WTC11 (cell line): ENCODE measurements at regions not wholly inside any gene's neighbourhood (a gene's known extent, or its start where the extent isn't known, plus 50 kb on each side); places are given as distances from the start of the nearest gene placed in this dataset.

ENCODE experiments used
- ATAC-seq: fragments of 200-7000 bp; cut with Tn5 transposase; 2 replicates; pipeline ENCODE4 v1.10.0; 2021; ENCODE audit warnings: mild to moderate bottlenecking, moderate library complexity
- CTCF ChIA-PET: fragments of 300-600 bp; sonication (Branson Sonifier 250); formaldehyde crosslinking; loops from one replicate; lab custom pipeline; 2021; ENCODE audit warnings: antibody characterized with exemption; lab: Charles Lee
- POLR2A ChIA-PET: fragments of 350-600 bp; sonication (Branson Sonifier 250); formaldehyde crosslinking; loops from one replicate; lab custom pipeline; 2021; ENCODE audit warnings: antibody characterized with exemption; lab: Charles Lee
- DNase-seq: peaks from one replicate; pipeline ENCODE4 v3.0.0; 2021; ENCODE audit warnings: low spot score
- H3K27ac Mint-ChIP-seq: 2 replicates; pipeline ENCODE4 v1.8.0; 2021; ENCODE audit warnings: mixed read lengths
- H3K27me3 Mint-ChIP-seq: 2 replicates; pipeline ENCODE4 v1.8.0; 2021; ENCODE audit warnings: low read depth, mild to moderate bottlenecking, moderate library complexity, mixed read lengths
- H3K36me3 Mint-ChIP-seq: 2 replicates; pipeline ENCODE4 v1.8.0; 2021; ENCODE audit warnings: mixed read lengths
- H3K4me1 Mint-ChIP-seq: 2 replicates; pipeline ENCODE4 v1.8.0; 2022; ENCODE audit warnings: mixed read lengths
- H3K4me3 Mint-ChIP-seq: 2 replicates; pipeline ENCODE4 v1.8.0; 2021; ENCODE audit warnings: mild to moderate bottlenecking, moderate library complexity, mixed read lengths
- H3K9me3 Mint-ChIP-seq: 2 replicates; pipeline ENCODE4 v1.8.0; 2021; ENCODE audit warnings: mixed read lengths
- AFF4 ChIP-seq: sonication (generic); formaldehyde crosslinking; IDR thresholded peaks from 2 replicates; pipeline ENCODE4 v1.8.1; 2023; ENCODE audit warnings: mild to moderate bottlenecking, missing genetic modification reagents, borderline replicate concordance
- ATF2 ChIP-seq: sonication (generic); formaldehyde crosslinking; IDR thresholded peaks from 2 replicates; pipeline ENCODE4 v1.8.1; 2022; ENCODE audit warnings: low read depth, missing genetic modification reagents, borderline replicate concordance
- ATF3 ChIP-seq: sonication (generic); formaldehyde crosslinking; conservative IDR thresholded peaks from 2 replicates; pipeline ENCODE4 v1.8.1; 2022; ENCODE audit warnings: mild to moderate bottlenecking, missing genetic modification reagents
- ATF6 ChIP-seq: sonication (generic); formaldehyde crosslinking; IDR thresholded peaks from 2 replicates; pipeline ENCODE4 v1.8.1; 2023; ENCODE audit warnings: mild to moderate bottlenecking, missing genetic modification reagents
- ESRRA ChIP-seq: sonication (generic); formaldehyde crosslinking; IDR thresholded peaks from 2 replicates; pipeline ENCODE4 v1.8.1; 2022; ENCODE audit warnings: mild to moderate bottlenecking, missing genetic modification reagents, borderline replicate concordance
- GTF2I ChIP-seq: fragments of 250-450 bp; sonication (Bioruptor Pico); conservative IDR thresholded peaks from 2 replicates; pipeline ENCODE4 v1.4.0; 2021; ENCODE audit warnings: mild to moderate bottlenecking
- JAZF1 ChIP-seq: fragments of 250-450 bp; sonication (Bioruptor Pico); IDR thresholded peaks from 2 replicates; pipeline ENCODE4 v1.9.0; 2021; ENCODE audit warnings: moderate library complexity, mild to moderate bottlenecking, inconsistent platforms
- KAT7 ChIP-seq: sonication (generic); formaldehyde crosslinking; IDR thresholded peaks from 2 replicates; pipeline ENCODE4 v1.8.1; 2023; ENCODE audit warnings: missing genetic modification reagents, mild to moderate bottlenecking, borderline replicate concordance
- MXD4 ChIP-seq: fragments of 250-450 bp; sonication (Bioruptor Pico); IDR thresholded peaks from 2 replicates; pipeline ENCODE4 v1.8.0; 2021; ENCODE audit warnings: mild to moderate bottlenecking, moderate library complexity, borderline replicate concordance
- PRRX2 ChIP-seq: fragments of 250-450 bp; sonication (Bioruptor Pico); IDR thresholded peaks from 2 replicates; pipeline ENCODE4 v1.8.0; 2021; ENCODE audit warnings: mild to moderate bottlenecking
- SOX15 ChIP-seq: fragments of 250-450 bp; sonication (Bioruptor Pico); IDR thresholded peaks from 2 replicates; pipeline ENCODE4 v1.9.0; 2021; ENCODE audit warnings: mild to moderate bottlenecking
- USF1 ChIP-seq: sonication (generic); formaldehyde crosslinking; IDR thresholded peaks from 2 replicates; pipeline ENCODE4 v1.8.0; 2022; ENCODE audit warnings: mild to moderate bottlenecking, missing genetic modification reagents
- ZNF232 ChIP-seq: sonication (generic); formaldehyde crosslinking; IDR thresholded peaks from 2 replicates; pipeline ENCODE4 v1.8.0; 2022; ENCODE audit warnings: mild to moderate bottlenecking, missing genetic modification reagents
- ZNF317 ChIP-seq: sonication (generic); formaldehyde crosslinking; IDR thresholded peaks from 2 replicates; pipeline ENCODE4 v1.8.1; 2023; ENCODE audit warnings: low read depth, mild to moderate bottlenecking, moderate library complexity, missing genetic modification reagents, borderline replicate concordance
- ZNF396 ChIP-seq: fragments of 250-450 bp; sonication (Bioruptor Pico); IDR thresholded peaks from 2 replicates; pipeline ENCODE4 v1.8.0; 2021; ENCODE audit warnings: mild to moderate bottlenecking, moderate library complexity, borderline replicate concordance
- ZNF416 ChIP-seq: fragments of 250-450 bp; sonication (Bioruptor Pico); IDR thresholded peaks from 2 replicates; pipeline ENCODE4 v1.9.0; 2021; ENCODE audit warnings: mild to moderate bottlenecking, inconsistent platforms
- ZNF425 ChIP-seq: fragments of 250-450 bp; sonication (Bioruptor Pico); conservative IDR thresholded peaks from 2 replicates; pipeline ENCODE4 v1.9.0; 2021; ENCODE audit warnings: mild to moderate bottlenecking
- ZNF512 ChIP-seq: sonication (generic); formaldehyde crosslinking; IDR thresholded peaks from 2 replicates; pipeline ENCODE4 v1.8.1; 2022; ENCODE audit warnings: missing genetic modification reagents, borderline replicate concordance

GRCh38 chr14:22434901-22435550 is 154.0 kb downstream of the DAD1 start (continued):
- TF ChIP-seq ATF6 (CRISPR knock-in tag): no peak
- no peak for TF ChIP-seq ZNF416 (CRISPR knock-in tag)
- TF ChIP-seq AFF4 (CRISPR knock-in tag): no peak

GRCh38 chr14:22434030-22434429 is 155.0 kb downstream of the DAD1 start:
- ATAC-seq: no peak
- Mint-ChIP-seq H3K9me3 (no peaks in the 10 kb centered on the region), H3K27ac (no peak overlapping the region), H3K36me3 (no peaks in the 10 kb centered on the region), H3K4me1 (peaks cover 6% of the 10 kb centered on the region), H3K4me3 (no peak overlapping the region), H3K27me3 (no peaks in the 10 kb centered on the region)
- ChIA-PET CTCF (no interaction called here), POLR2A (no interaction called here)
- no peak for TF ChIP-seq KAT7
- no peak for TF ChIP-seq ZNF396
- TF ChIP-seq ZNF512 (CRISPR knock-in tag): no peak
- DNase-seq: no peak

- H3K4me1 Mint-ChIP-seq: peaks cover 6% of the 10 kb centered on the region
- ChIA-PET CTCF (interaction anchor here (1.6 to 1.7 kb wide), 2 partner anchors 13 to 232 kb away, joined by 3 to 5 read pairs; no protein-coding TSS in a partner anchor), POLR2A (no interaction called here)
- TF ChIP-seq PRRX2 (no peak), ZNF425 (CRISPR knock-in tag) (no peak), JAZF1 (CRISPR knock-in tag) (no peak), ESRRA (CRISPR knock-in tag) (no peak), GTF2I (no peak), ZNF317 (no peak), ATF2 (CRISPR knock-in tag) (no peak), SOX15 (no peak), ZNF232 (CRISPR knock-in tag) (no peak), ATF3 (no peak), MXD4 (CRISPR knock-in tag) (no peak), KAT7 (no peak), USF1 (CRISPR knock-in tag) (no peak)
- no peaks in the 10 kb centered on the region for H3K36me3 Mint-ChIP-seq
- no peak for ATAC-seq
- H3K9me3 Mint-ChIP-seq: no peaks in the 10 kb centered on the region
- H3K4me3 Mint-ChIP-seq: no peak overlapping the region
- H3K27ac Mint-ChIP-seq: no peak overlapping the region
- no peaks in the 10 kb centered on the region for H3K27me3 Mint-ChIP-seq
- DNase-seq: no peak
Observed at GRCh38 chr14:22433069-22433468, 156.0 kb downstream of the DAD1 start.
